ENCODE measurements at regions not wholly inside any gene's neighbourhood (a gene's known extent, or its start where the extent isn't known, plus 50 kb on each side); places are given as distances from the start of the nearest gene placed in this dataset.

DNA sequence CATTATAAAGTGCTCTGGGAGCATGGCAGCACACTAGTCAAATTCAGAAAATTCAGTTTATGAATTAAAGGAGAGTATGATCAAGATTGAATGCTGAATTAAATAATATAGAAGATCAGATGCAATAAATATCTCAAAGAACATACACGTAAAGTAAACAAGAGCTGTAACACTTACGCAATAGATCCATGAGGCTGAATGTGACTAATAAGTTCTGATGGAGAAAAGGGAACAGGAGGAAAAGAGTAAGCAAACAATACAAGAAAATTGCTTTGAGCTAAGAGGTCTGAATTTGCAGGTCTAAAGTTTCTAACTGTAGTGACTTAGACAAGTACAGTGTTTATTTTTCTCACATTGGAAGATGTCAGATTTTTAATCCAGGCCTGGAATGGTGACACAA, 646.7 kb upstream of the ZNF804A start:
- TF ChIP-seq, protein P1, sequence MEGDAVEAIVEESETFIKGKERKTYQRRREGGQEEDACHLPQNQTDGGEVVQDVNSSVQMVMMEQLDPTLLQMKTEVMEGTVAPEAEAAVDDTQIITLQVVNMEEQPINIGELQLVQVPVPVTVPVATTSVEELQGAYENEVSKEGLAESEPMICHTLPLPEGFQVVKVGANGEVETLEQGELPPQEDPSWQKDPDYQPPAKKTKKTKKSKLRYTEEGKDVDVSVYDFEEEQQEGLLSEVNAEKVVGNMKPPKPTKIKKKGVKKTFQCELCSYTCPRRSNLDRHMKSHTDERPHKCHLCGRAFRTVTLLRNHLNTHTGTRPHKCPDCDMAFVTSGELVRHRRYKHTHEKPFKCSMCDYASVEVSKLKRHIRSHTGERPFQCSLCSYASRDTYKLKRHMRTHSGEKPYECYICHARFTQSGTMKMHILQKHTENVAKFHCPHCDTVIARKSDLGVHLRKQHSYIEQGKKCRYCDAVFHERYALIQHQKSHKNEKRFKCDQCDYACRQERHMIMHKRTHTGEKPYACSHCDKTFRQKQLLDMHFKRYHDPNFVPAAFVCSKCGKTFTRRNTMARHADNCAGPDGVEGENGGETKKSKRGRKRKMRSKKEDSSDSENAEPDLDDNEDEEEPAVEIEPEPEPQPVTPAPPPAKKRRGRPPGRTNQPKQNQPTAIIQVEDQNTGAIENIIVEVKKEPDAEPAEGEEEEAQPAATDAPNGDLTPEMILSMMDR (IDR thresholded peaks at IDR 0.05): no peak
- no peak for TF ChIP-seq POLR2A (IDR thresholded peaks at IDR 0.05)

Data from thyroid gland (tissue), 4 donors.